ENCODE measurements at regions not wholly inside any gene's neighbourhood (a gene's known extent, or its start where the extent isn't known, plus 50 kb on each side); places are given as distances from the start of the nearest gene placed in this dataset.
"Not testable (repeated sequence)": the region's sequence is repeated elsewhere in the genome, so short reads cannot be mapped to it uniquely, and the experiment has no call there.

DNA sequence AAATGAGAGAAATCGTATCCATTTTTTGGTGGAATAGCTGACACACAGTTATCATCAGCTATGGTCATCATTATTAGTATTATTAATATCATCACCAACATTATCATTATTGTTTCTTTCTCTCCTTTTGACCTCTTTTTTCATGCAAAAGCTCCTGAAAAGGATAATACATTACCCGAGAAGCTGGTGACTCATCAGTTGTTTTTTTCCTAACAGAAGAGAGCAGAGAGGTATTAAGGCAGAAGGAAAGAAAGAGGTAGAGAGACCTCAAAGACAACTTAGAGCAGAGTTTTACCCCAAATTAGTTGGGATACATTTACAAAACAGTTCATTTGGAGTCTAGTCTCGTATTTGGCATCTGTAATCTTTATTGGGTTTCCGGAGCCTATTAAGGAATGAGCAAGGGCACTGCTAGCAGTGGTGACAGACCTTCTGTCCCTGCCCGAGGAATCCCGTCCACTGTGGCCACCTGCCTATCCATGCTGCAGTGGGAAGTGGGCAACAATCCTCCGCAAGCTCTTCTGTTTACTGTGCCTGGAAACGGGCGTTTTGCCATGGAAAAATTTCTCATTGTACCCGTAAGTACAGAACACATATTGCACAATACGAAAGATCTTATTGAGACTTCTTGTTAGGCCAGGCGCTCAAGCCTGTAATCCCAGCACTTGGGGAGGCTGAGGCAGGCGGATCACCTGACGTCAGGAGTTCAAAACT lies 170.0 kb upstream of the MKLN1 start:
- no peak for DNase-seq

- DNase-seq = not testable (repeated sequence)
Observed at GRCh38 chr7:131158244-131158636, 169.4 kb upstream of the MKLN1 start.

DNA sequence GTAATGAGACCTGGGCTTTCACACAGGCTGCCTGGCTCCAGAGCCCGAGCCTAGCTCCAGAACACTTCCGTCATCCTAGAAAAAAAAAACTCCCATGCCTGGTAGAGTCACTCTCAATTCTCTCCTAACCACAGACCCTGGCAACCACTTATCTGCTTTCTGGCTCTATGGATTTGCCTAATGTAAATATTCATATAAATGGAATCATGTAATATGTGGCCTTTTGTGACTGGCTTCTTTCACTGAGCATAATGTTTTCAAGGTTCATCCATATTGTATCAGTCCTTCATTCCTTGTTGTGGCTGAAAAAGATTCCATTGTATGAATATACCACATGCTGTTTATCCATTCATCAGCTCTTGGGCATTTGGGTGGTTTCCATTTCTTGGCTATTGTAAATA lies 167.7 kb upstream of the MKLN1 start:
- peak; percentile 73 for DNase-seq

GRCh38 chr7:131161103-131161502 lies 166.6 kb upstream of the MKLN1 start:
- peak; percentile 46 for DNase-seq

GRCh38 chr7:131164025-131164925 lies 163.4 kb upstream of the MKLN1 start:
- peak; percentile 91 for DNase-seq

GRCh38 chr7:131166066-131166465 lies 161.6 kb upstream of the MKLN1 start:
- DNase-seq = peak; percentile 95

DNA sequence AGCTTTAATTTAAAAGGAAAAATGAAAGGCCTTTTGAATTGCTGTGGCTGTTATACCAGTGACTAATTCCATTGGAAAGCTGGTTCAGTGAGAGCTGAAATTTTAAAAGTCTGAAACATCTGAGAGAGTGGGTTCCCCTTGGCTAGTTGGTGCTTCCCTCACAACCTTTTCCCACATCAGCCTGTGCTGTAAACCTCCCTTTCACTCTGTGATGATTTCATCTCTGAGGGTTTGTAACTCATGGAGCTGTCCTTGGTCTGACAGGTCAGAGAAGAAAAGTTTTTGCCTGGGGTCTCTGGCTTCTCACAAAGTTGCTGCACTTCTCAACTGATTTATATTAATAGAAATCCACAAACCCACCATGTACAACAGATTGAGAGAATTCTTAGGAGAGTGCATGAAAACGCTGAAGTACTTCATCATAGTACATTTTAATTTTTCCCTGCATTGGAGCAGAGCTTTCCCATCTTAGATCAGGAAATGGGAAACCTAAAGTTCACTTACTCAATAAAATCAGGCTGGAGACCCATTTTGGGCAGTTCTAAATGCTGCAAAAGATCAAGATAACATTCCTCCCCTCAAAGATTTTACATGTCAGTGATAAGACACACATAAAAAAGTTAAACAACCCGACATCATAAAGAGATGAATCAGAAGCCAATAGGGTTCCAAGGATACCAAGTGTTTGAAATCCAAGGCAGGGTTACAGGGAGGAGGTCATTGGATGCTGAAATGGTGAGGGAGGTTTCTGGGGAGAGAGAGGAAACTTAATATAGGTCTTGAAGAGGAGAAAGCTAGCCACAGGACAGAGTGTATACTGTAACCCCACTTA lies 157.0 kb upstream of the MKLN1 start:
- DNase-seq = peak; percentile 43

- DNase-seq = peak; percentile 35
Observed at GRCh38 chr7:131173145-131173890, 154.4 kb upstream of the MKLN1 start.

GRCh38 chr7:131174391-131174790 lies 153.3 kb upstream of the MKLN1 start:
- DNase-seq = peak; percentile 35

DNA sequence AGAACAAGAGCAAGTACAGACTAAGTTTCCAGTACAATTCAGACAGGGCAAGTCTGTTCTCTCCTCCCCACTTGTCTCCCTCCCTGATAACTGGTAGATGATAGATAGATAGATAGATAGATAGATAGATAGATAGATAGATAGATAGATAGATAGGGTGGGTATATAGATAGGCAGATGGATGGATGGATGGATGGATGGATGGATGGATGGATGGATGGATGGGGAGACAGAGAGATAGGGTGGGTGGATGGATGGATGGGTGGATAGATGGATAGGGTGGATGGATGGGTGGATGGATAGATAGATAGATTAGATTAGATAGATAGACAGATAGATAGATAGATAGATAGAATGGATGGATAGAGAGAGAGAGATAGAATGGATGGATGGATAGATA lies 152.8 kb upstream of the MKLN1 start:
- no peak for DNase-seq

GRCh38 chr7:131182446-131183058 lies 145.1 kb upstream of the MKLN1 start:
- no peak for DNase-seq

- no peak for DNase-seq
Observed at GRCh38 chr7:131183072-131183471, 144.6 kb upstream of the MKLN1 start.

- no peak for DNase-seq
Observed at GRCh38 chr7:131183611-131184119, 144.0 kb upstream of the MKLN1 start.

DNA sequence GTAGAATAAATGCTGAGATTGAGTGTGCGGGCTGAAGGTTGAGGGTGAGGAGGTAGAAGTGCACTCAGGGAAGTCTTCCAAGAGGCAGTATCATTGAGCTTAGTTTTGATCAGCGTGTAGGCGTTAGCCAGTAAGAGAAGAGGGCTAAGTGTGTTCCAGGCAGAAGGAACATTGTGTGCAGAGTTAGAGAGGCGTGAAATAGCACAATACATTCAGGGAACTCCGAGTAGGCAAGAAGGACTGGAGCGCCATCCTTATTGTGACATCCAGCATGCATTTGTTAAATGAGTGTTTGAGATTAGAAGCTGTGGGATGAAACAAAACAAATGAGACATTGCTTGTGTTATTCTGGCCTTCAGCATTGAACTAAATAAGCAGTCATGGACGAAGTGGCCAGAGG lies 140.9 kb upstream of the MKLN1 start:
- DNase-seq = no peak

- peak; percentile 99 for DNase-seq
Observed at GRCh38 chr7:131188367-131189339, 139.0 kb upstream of the MKLN1 start.

- DNase-seq = no peak
Observed at GRCh38 chr7:131189488-131189887, 138.2 kb upstream of the MKLN1 start.

DNA sequence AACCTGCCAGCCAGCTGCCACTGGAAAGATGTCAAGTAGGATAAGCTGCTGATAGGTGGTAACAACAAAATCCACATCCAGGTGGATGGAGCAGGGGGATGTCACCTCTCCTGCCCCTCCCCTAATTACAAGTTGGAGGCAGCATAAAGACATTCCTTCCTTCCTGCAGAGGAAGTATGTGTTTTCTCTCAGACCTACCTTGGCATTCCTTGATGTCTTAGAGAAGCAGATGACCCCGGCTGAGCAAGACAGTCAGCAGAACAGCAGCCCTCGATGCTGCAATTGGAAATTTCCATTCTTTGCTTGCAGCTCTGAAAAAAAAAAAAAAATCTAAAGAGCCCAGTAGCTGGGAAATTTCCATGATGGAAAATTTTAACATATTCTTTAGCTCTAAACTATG lies 137.5 kb upstream of the MKLN1 start:
- no peak for DNase-seq

DNA sequence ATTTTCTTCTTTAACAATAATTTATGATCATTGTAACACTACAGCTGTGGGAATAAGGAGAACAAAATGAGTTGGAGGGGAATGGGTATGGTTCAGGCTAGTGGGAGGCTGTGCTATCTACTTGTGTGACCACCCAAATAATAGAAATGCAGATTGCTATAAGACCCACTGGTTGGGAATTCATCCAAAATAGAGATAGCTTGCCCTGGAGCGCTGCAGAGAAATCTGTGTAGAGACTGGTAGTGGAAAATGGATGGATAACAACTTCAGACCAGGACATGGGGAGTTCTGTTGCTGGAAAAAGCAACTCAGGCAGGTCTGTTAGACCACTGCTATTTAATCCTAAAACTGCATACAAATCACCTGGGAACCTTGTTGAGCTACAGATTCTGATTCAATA lies 137.1 kb upstream of the MKLN1 start:
- DNase-seq = no peak

GRCh38 chr7:131194070-131194865 lies 133.4 kb upstream of the MKLN1 start:
- no peak for DNase-seq

DNA sequence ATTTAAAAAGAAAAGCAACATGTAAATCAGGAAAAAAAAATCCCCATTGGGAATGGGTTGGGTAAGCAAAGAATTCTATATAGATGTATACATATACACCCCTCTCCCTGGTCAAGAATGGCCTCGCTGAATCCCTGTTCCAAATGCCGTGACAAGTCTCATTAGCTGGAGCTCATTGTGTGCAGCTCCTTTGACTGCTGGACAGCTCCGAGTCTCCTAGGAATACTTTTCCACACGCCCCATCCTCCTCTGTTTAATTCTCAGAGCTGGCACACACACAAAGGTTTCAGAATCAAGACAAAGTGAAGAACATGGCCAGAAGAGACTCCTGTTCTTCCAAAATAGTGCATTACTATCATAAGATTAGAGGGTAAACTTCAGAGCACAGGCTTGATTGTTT lies 130.9 kb upstream of the MKLN1 start:
- DNase-seq = peak; percentile 49
